AG04450 (cell line): ENCODE measurements at regions not wholly inside any gene's neighbourhood (a gene's known extent, or its start where the extent isn't known, plus 50 kb on each side); places are given as distances from the start of the nearest gene placed in this dataset.
A peak's percentile ranks its signal among the peaks of the same experiment; 100 is the strongest.

Experiments
- CTCF ChIA-PET: fragments of 300-600, 350-600 bp; formaldehyde crosslinking; extraction: SDS; loops from one replicate; lab custom pipeline; 2022; ENCODE audit warnings: antibody characterized with exemption, inconsistent platforms; lab: Charles Lee
- POLR2A ChIA-PET: fragments of 350-600 bp; formaldehyde crosslinking; extraction: SDS; loops from one replicate; lab custom pipeline; 2021; ENCODE audit warnings: antibody characterized with exemption, inconsistent platforms; lab: Yijun Ruan, JAX
- DNase-seq: peaks from one replicate; pipeline ENCODE4 v3.0.0-alpha.2; 2011; ENCODE audit warnings: low read depth, low spot score
- H3K27ac ChIP-seq: one replicate; pipeline ENCODE4 v1.5.1; 2012; ENCODE audit warnings: low read depth, low read length, control low read depth
- H3K27me3 ChIP-seq: one replicate; pipeline ENCODE4 v1.6.0; 2012; ENCODE audit warnings: low read length; ENCODE audit not compliant: control insufficient read depth, insufficient read depth
- H3K4me3 ChIP-seq: 2 replicates; pipeline ENCODE4 v1.5.1; 2011; ENCODE audit warnings: mild to moderate bottlenecking, low read depth, low read length, control low read depth
- H3K9me3 ChIP-seq: 2 replicates; pipeline ENCODE4 v1.5.1; 2012; ENCODE audit warnings: low read length; ENCODE audit not compliant: control insufficient read depth, insufficient read depth
- TF ChIP-seq, protein P1 (sequence below): IDR thresholded peaks from 2 replicates; pipeline ENCODE4 v1.5.1; 2011; ENCODE audit warnings: low read depth, low read length, control low read depth, inconsistent platforms

DNA sequence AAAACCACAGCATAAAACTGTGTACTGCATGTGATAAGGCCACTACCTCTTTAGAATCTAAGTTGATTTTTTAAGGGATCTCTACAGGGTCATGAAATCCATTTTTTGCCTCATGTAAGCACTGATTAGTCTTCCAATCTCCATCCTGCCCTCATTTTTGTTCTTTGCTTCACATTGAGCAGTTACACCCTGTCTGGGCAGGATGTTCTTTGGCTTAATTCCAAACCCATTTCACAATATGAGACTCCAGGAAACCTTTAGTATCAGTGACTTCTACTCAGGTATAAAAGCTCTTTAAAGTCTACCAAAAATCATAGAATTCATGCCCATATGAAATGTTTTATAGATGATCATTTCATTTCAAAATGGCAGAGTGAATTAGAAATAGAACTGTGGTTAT, 592.6 kb downstream of the TBC1D4 start:
- DNase-seq, result no peak
- ChIA-PET POLR2A (no interaction called here), CTCF (no interaction called here)
- TF ChIP-seq, protein P1, sequence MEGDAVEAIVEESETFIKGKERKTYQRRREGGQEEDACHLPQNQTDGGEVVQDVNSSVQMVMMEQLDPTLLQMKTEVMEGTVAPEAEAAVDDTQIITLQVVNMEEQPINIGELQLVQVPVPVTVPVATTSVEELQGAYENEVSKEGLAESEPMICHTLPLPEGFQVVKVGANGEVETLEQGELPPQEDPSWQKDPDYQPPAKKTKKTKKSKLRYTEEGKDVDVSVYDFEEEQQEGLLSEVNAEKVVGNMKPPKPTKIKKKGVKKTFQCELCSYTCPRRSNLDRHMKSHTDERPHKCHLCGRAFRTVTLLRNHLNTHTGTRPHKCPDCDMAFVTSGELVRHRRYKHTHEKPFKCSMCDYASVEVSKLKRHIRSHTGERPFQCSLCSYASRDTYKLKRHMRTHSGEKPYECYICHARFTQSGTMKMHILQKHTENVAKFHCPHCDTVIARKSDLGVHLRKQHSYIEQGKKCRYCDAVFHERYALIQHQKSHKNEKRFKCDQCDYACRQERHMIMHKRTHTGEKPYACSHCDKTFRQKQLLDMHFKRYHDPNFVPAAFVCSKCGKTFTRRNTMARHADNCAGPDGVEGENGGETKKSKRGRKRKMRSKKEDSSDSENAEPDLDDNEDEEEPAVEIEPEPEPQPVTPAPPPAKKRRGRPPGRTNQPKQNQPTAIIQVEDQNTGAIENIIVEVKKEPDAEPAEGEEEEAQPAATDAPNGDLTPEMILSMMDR, result no peak
- H3K9me3 ChIP-seq, result no peaks in the 10 kb centered on the region
- no peak overlapping the region for H3K4me3 ChIP-seq
- no peaks in the 10 kb centered on the region for H3K27me3 ChIP-seq
- no peak overlapping the region for H3K27ac ChIP-seq

DNA sequence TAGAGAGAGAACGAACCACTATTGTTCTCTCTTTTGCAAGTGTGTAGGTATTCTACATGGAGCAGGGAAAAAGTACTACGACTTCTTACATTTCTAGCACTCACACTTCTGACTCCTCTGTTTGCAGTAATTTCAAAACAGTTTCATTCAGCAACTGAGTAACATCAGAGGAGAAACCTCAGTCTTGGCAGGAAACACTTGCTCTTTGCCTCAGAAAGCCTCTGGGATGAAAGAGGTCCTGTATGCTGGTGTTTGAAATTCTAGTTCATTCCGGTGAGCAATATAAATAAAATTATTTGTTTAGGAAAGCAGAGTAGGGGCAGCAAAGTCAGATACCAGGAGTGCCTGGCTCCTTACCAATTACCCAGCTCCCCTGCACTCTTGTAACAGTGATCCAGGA, 595.5 kb downstream of the TBC1D4 start:
- POLR2A ChIA-PET, result no interaction called here
- no peak for DNase-seq

DNA sequence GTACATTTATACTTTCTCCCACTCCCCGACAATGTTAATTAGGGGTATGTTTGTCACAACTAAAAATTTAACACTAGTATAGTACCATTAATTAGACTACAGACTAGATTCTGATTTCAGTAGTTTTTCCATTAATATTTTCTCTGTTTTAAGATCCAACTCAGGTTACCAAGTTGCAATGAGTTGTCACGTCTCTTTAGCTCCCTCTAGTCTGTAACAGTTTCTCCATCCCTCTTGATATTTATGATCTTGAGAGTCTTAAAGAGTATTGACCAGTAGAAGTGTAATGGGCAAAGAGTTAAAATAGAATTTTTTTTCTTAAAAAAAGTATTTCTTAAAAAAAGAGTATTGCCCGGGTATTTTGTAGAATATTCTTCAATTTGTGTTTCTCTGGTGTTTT, 598.1 kb downstream of the TBC1D4 start:
- Histone ChIP-seq H3K27me3 (no peaks in the 10 kb centered on the region), H3K9me3 (no peaks in the 10 kb centered on the region), H3K27ac (no peak overlapping the region), H3K4me3 (no peak overlapping the region)
- CTCF ChIA-PET, result no interaction called here
- POLR2A ChIA-PET, result no interaction called here
- TF ChIP-seq, protein P1, result peak; percentile 26
- no peak for DNase-seq

More for the DNA sequence above, 595.5 kb downstream of the TBC1D4 start:
- TF ChIP-seq, protein P1, result no peak
- CTCF ChIA-PET, result interaction anchor here (1.3 to 1.6 kb wide), 2 partner anchors 11 to 333 kb away, joined by 4 to 5 read pairs; no protein-coding TSS in a partner anchor
- no peak overlapping the region for H3K27ac ChIP-seq
- no peaks in the 10 kb centered on the region for H3K27me3 ChIP-seq
- no peak overlapping the region for H3K4me3 ChIP-seq
- H3K9me3 ChIP-seq, result no peaks in the 10 kb centered on the region

DNA sequence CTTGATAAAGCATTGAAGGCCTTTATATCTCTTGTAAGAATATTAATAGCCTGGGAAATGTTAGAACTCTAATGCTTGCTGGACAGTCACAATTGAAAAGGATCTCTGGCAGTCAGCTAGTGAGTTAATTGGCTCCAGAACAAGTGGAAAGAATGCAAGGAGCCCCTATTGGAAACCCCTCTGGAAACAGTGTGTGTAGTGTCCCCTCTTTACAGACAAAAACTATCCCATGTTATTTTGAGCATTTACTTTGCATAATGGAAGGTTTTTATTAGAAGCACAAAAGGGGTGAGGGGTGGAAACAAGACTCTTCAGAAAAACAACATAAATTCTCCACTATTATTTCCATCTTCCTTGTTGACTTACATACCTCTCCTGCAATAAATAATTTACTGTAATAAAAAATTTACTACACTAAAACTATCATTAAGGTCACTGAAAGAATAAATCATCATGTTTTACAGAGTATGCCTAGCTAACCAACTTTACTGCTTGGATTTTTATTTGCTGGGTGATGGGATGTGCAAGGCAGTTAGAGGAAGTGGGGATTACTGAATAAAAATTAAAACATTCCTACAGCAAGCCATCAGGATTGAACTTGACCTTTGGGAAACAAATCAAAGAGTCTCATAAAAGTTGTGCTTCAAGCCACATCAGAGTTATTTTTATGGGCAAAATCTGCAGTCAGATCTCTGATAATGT, 610.4 kb downstream of the TBC1D4 start:
- no peak for DNase-seq
- Histone ChIP-seq H3K27me3 (no peaks in the 10 kb centered on the region), H3K4me3 (no peak overlapping the region), H3K27ac (no peak overlapping the region), H3K9me3 (no peaks in the 10 kb centered on the region)
- TF ChIP-seq, protein P1, result no peak
- ChIA-PET CTCF (no interaction called here), POLR2A (no interaction called here)

DNA sequence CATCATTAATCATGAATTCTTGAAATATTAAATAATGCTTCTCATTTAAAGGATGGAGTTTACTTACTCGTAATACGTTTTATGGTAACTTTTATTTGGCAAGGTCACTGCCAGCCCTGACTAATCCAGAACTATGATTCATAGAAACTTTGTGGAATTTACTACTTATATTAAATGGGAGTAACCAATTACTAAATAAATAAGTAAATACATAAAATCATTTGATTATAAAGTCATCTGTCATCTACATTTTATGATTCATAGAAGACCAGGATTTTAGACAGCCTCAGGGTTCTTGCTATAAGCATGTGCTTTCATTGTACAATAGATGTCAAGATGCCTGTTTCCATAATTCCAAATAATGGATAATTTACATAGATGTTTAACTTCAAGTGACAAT, 611.1 kb downstream of the TBC1D4 start:
- H3K27me3 ChIP-seq, result no peaks in the 10 kb centered on the region
- CTCF ChIA-PET, result no interaction called here
- H3K4me3 ChIP-seq, result no peak overlapping the region
- H3K9me3 ChIP-seq, result no peaks in the 10 kb centered on the region
- no peak for DNase-seq
- TF ChIP-seq, protein P1, result no peak
- no peak overlapping the region for H3K27ac ChIP-seq
- POLR2A ChIA-PET, result no interaction called here
